ENCODE measurements at regions not wholly inside any gene's neighbourhood (a gene's known extent, or its start where the extent isn't known, plus 50 kb on each side); places are given as distances from the start of the nearest gene placed in this dataset.

GRCh38 chr17:36856903-36857381 lies 80.3 kb upstream of the LHX1 start:
- Histone ChIP-seq H3K9me2 (replicated peaks; ENCODE audit: low read length) (no peaks in the 10 kb centered on the region), H4K20me1 (ENCODE audit: low read length) (no peaks in the 10 kb centered on the region), H3K27ac (ENCODE audit: low read length) (no peak overlapping the region), H3K9ac (ENCODE audit: low read length) (no peak overlapping the region), H3K4me3 (ENCODE audit: low read length) (no peak overlapping the region), H3K36me3 (ENCODE audit: low read depth, low read length) (no peaks in the 10 kb centered on the region), H3K27me3 (ENCODE audit: low read length) (no peaks in the 10 kb centered on the region), H3K4me2 (ENCODE audit: low read length) (no peak overlapping the region), H2AFZ (ENCODE audit: low read length) (no peak overlapping the region), H3F3A (ENCODE audit: low read length, unreplicated experiment) (no peaks in the 10 kb centered on the region), H3K4me1 (ENCODE audit: insufficient read depth, low read length) (no peaks in the 10 kb centered on the region), H3K9me3 (ENCODE audit: low read length) (no peaks in the 10 kb centered on the region), H3K79me2 (ENCODE audit: low read length) (no peaks in the 10 kb centered on the region)
- intact Hi-C loops (cut with micrococcal nuclease): no loop called here
- POLR2A ChIA-PET (ENCODE audit: unreplicated experiment): no interaction called here
- CTCF ChIA-PET: no interaction called here
- peak; percentile 75 for ATAC-seq
- BruUV-seq (replicated peaks): no TSS peak
- no peak for DNase-seq
- no peak for TF ChIP-seq EZH2phosphoT487 (IDR thresholded peaks at IDR 0.05; ENCODE audit: borderline replicate concordance, low read length)

- intact Hi-C loops (cut with micrococcal nuclease): no loop called here
Observed at GRCh38 chr17:36857698-36858097, 79.6 kb upstream of the LHX1 start.

DNA sequence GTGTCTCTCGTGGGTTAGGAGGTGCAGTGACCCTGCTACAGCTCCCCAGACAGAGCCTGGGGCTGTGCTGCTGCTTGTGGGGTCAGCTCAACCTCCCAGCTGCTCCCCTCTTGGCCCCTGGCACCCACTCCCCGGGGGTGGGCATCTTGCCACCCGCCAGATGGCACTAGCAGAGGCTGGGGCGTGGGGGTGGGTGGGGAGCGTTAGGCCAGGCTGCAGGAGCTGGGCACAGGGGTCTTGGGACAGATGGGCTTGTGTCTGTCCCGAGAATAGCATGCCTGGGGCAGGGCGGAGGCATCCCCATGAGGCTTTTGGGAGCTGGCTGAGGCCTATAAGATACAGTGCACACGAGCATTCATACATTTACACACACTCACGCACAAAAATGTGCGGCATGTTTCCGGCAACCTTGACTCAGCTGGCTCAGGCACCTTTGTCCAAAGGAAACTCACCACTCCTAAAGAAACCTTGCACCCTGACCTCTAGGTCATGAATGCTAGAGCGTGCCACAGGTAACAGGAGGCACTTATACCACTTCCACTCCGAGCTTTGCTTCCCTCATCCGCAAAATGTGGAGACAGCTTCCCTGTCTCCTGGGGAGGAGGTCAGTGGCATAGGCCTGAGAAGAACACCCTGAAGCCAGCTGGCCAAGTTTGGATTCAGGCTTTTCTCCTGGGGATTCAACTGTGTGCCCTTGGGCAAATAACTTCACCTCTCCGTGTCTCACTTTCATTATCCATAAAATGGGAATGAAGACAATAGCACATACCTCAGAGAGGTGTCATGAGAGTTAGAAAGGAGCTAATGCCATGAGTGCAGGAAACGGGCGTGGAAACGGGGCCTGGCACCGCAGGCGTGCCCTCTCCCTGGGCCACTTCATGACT lies 78.9 kb upstream of the LHX1 start:
- Histone ChIP-seq H3K4me3 (ENCODE audit: low read length) (no peak overlapping the region), H3K27ac (ENCODE audit: low read length) (no peak overlapping the region), H4K20me1 (ENCODE audit: low read length) (no peaks in the 10 kb centered on the region), H3K4me2 (ENCODE audit: low read length) (no peak overlapping the region), H3K4me1 (ENCODE audit: insufficient read depth, low read length) (no peaks in the 10 kb centered on the region), H3K36me3 (ENCODE audit: low read depth, low read length) (no peaks in the 10 kb centered on the region), H3K27me3 (ENCODE audit: low read length) (no peaks in the 10 kb centered on the region), H3K9me2 (replicated peaks; ENCODE audit: low read length) (no peaks in the 10 kb centered on the region), H3K9me3 (ENCODE audit: low read length) (no peaks in the 10 kb centered on the region), H3K79me2 (ENCODE audit: low read length) (no peaks in the 10 kb centered on the region), H3K9ac (ENCODE audit: low read length) (no peak overlapping the region), H2AFZ (ENCODE audit: low read length) (no peak overlapping the region), H3F3A (ENCODE audit: low read length, unreplicated experiment) (no peaks in the 10 kb centered on the region)
- BruUV-seq (replicated peaks): no TSS peak
- CTCF ChIA-PET: no interaction called here
- ATAC-seq (peak; percentile 55), DNase-seq (peak; percentile 11)
- intact Hi-C loops (cut with micrococcal nuclease): no loop called here
- no peak for TF ChIP-seq EZH2 (IDR thresholded peaks at IDR 0.05; ENCODE audit: low read length, unreplicated experiment)
- TF ChIP-seq CTCF (conservative IDR thresholded peaks at IDR 0.05; ENCODE audit: low read depth, low read length): no peak
- no peak for TF ChIP-seq EZH2phosphoT487 (IDR thresholded peaks at IDR 0.05; ENCODE audit: borderline replicate concordance, low read length)
- POLR2A ChIA-PET (ENCODE audit: unreplicated experiment): no interaction called here

More at GRCh38 chr17:36857698-36858097, 79.6 kb upstream of the LHX1 start:
- no peak for DNase-seq
- Histone ChIP-seq H3K4me1 (ENCODE audit: insufficient read depth, low read length) (no peaks in the 10 kb centered on the region), H3K9me3 (ENCODE audit: low read length) (no peaks in the 10 kb centered on the region), H3K9me2 (replicated peaks; ENCODE audit: low read length) (no peaks in the 10 kb centered on the region), H3K79me2 (ENCODE audit: low read length) (no peaks in the 10 kb centered on the region), H3F3A (ENCODE audit: low read length, unreplicated experiment) (no peaks in the 10 kb centered on the region), H3K4me2 (ENCODE audit: low read length) (no peak overlapping the region), H3K27ac (ENCODE audit: low read length) (no peak overlapping the region), H3K36me3 (ENCODE audit: low read depth, low read length) (no peaks in the 10 kb centered on the region), H4K20me1 (ENCODE audit: low read length) (no peaks in the 10 kb centered on the region), H3K4me3 (ENCODE audit: low read length) (no peak overlapping the region), H2AFZ (ENCODE audit: low read length) (no peak overlapping the region), H3K9ac (ENCODE audit: low read length) (no peak overlapping the region), H3K27me3 (ENCODE audit: low read length) (no peaks in the 10 kb centered on the region)
- BruUV-seq (replicated peaks): no TSS peak
- no peak for ATAC-seq
- CTCF ChIA-PET: no interaction called here
- POLR2A ChIA-PET (ENCODE audit: unreplicated experiment): no interaction called here
- TF ChIP-seq EZH2 (IDR thresholded peaks at IDR 0.05; ENCODE audit: low read length, unreplicated experiment) (no peak), EZH2phosphoT487 (IDR thresholded peaks at IDR 0.05; ENCODE audit: borderline replicate concordance, low read length) (no peak), CTCF (conservative IDR thresholded peaks at IDR 0.05; ENCODE audit: low read depth, low read length) (no peak)
